HG03135 (cell line): ENCODE measurements at regions not wholly inside any gene's neighbourhood (a gene's known extent, or its start where the extent isn't known, plus 50 kb on each side); places are given as distances from the start of the nearest gene placed in this dataset.

Experiments used
- ATAC-seq: cut with Tn5 transposase; IDR thresholded peaks from one replicate; pipeline ENCODE4 v1.9.1; 2021; ENCODE audit warnings: mild to moderate bottlenecking, moderate library complexity; ENCODE audit not compliant: unreplicated experiment

GRCh38 chr9:79799691-79800335 lies 228.0 kb downstream of the TLE4 start:
- ATAC-seq, result no peak

GRCh38 chr9:79798450-79798849 lies 226.7 kb downstream of the TLE4 start:
- ATAC-seq, result no peak

GRCh38 chr9:79796411-79796810 lies 224.6 kb downstream of the TLE4 start:
- no peak for ATAC-seq

- ATAC-seq, result no peak
Measured at GRCh38 chr9:79788662-79789061, 216.9 kb downstream of the TLE4 start.

- ATAC-seq, result no peak
Measured at GRCh38 chr9:79781263-79781662, 209.5 kb downstream of the TLE4 start.

GRCh38 chr9:79780559-79780958 lies 208.8 kb downstream of the TLE4 start:
- no peak for ATAC-seq

GRCh38 chr9:79779901-79780300 lies 208.1 kb downstream of the TLE4 start:
- ATAC-seq, result no peak

- no peak for ATAC-seq
Measured at GRCh38 chr9:79778581-79778980, 206.8 kb downstream of the TLE4 start.

- no peak for ATAC-seq
Measured at GRCh38 chr9:79776581-79776980, 204.8 kb downstream of the TLE4 start.
